ENCODE measurements at regions not wholly inside any gene's neighbourhood (a gene's known extent, or its start where the extent isn't known, plus 50 kb on each side); places are given as distances from the start of the nearest gene placed in this dataset.

GRCh38 chr20:40806929-40807820 lies 118.1 kb upstream of the MAFB start:
- no peak for TF ChIP-seq CTCF (conservative IDR thresholded peaks at IDR 0.05; ENCODE audit: low read depth, low read length)
- no peak for TF ChIP-seq EZH2 (IDR thresholded peaks at IDR 0.05; ENCODE audit: borderline replicate concordance, low read depth, low read length, poor library complexity, severe bottlenecking)

All from A673 (cell line).